HG02943 (cell line): ENCODE measurements at regions not wholly inside any gene's neighbourhood (a gene's known extent, or its start where the extent isn't known, plus 50 kb on each side); places are given as distances from the start of the nearest gene placed in this dataset.
"Not testable (repeated sequence)": the region's sequence is repeated elsewhere in the genome, so short reads cannot be mapped to it uniquely, and the experiment has no call there.

Source experiments
- ATAC-seq: cut with Tn5 transposase; IDR thresholded peaks from one replicate; pipeline ENCODE4 v1.9.1; 2021; ENCODE audit warnings: mild to moderate bottlenecking, low read depth, moderate library complexity; ENCODE audit not compliant: unreplicated experiment

DNA sequence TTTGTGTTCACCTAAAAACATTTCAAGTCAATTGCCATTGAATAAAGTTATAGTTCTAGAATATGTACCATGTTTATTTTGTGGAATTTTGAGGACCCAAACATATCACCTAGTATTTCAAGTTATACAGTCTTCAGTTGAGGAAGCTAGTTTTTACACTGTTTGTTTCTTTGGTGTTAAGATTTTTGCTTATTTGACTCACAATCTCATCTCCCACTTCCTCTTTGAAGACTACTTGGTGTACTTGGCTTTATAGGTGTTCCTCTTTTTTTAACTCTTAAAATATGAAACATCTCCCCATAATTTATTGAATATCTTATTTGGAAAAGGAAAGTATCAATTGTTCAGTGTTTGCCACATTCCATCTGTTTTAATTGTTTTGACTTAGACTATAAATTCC, 675.4 kb downstream of the RAPGEF2 start:
- no peak for ATAC-seq

DNA sequence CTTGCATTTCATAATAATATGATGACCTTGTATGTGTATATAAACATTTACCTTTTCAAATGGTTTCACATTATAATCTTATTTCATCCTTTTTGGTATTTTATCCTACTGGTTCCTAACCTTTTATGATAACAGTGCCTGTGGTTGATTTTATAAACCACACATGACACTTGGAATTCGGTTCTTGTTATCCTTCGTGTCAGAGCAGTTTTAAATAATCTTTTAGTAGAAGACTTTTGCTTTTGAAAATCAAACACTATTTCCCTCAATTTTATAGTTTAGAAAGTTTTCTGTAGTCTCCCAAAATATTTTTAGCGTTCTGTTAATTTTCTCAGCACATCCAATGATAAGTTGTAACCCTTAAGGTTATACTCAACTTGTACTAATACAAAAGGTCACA, 676.8 kb downstream of the RAPGEF2 start:
- no peak for ATAC-seq

DNA sequence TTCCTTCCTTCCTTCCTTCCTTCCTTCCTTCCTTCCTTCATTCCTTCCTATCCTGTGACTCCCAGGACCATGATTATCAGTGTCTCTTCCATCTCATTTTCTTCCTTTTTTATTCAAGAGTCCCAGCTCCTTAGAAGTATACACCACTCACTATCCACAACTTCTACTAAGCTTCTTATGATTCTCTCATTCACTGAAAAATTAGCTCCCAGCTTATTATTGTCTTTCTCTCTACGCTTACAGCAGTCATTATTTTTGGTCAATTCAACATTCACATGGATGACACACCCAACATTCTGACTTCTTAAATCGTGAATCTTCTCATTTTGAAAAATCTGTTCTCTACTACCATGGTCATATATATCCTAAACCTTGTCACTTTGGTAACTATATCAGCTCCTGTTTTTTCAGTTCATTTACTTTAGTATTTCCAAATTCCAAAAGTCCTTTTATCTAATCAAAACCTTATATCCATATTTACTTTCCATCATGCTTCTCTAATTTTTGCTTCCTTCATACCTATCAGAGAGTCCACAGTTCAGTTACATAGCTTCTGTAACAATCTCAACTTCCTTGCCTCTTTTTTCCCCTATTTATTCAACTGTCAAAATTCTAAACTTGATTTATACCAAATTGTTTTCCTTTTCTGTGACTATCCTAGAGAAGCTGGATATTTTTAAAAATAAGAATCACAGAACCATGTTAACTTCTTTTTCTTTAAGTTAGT, 677.5 kb downstream of the RAPGEF2 start:
- no peak for ATAC-seq

DNA sequence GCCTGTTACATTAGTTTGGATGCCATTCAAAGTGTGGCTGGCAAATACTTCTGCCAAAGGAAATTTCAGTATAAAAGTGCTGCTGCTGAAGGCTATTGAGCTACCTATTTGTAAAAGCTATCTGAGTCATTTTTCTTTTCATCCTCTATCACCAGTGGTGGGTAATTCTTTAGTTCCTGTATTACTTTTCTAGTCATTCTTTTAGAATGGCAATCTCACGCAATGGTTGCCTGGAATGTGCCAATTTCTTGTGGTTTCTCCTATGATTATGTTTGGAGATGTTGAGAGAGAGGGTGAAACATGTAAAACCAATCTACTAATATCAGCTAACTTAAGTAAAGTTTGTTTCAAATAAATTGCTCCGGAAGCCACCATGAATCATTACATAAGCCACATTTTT, 685.0 kb downstream of the RAPGEF2 start:
- ATAC-seq: no peak

DNA sequence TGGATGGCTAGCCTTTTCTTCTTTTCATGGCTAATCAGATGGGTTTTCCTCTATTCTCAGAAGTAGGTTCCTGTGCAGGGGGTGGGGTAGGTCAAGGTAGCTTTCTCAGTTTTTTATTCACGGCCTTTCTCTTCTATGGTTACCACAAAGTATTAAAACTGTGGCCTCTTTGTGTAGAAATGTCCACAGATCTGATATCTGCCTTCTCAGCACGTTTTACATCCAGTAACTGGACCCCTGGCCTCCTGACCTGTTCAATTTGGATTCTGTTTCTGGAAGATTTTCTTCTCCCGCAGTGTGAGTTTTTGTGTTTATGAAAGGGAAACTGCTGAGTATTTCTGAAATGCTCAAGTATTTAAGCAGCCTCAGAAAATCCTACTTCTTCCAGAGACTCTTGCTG, 688.5 kb downstream of the RAPGEF2 start:
- no peak for ATAC-seq

DNA sequence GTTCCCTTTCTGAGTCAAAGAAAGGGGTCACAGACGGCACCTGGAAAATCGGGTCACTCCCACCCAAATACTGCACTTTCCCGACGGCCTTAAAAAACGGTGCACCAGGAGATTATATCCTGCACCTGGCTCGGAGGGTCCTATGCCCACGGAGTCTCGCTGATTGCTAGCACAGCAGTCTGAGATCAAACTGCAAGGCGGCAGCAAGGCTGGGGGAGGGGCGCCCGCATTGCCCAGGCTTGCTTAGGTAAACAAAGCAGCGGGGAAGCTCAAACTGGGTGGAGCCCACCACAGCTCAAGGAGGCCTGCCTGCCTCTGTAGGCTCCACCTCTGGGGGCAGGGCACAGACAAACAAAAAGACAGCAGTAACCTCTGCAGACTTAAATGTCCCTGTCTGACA, 701.7 kb downstream of the RAPGEF2 start:
- ATAC-seq: not testable (repeated sequence)

DNA sequence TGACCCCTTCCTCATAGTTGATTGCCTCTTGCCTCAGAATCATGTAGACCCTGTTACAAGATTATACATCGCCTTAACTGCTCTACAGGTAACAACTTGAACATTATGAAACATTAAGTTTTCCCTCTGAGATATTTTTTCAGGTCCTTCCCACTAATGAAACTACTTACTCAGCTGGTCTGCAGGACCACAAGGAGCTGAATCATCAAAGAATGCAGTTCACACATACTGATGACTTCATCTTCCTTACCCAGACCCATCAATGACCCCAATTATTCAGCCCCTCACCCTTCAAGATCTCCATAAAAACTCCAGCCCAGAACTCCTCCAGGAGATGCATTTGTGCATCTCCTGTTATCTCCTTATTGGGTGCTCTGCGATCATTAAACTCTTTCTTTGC, 720.9 kb downstream of the RAPGEF2 start:
- ATAC-seq: no peak

DNA sequence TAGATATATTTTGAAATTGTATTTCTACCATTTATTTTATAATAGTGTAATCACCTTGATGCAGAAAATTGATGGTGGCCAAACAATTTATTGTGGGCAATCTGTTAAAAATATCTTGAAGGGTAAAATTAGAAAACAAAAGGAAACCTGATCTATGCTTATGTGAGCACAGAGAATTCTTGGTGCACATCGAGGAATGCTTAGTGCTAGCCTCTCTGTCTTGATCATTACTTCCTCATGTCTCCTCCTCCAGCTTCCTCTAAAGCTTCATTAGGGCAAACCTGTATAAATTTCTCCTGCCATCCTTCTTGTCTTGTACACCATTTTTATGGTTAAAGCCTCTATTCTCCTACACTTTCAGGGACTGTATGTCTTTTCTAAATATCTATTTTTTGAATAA, 725.8 kb downstream of the RAPGEF2 start:
- ATAC-seq: no peak

DNA sequence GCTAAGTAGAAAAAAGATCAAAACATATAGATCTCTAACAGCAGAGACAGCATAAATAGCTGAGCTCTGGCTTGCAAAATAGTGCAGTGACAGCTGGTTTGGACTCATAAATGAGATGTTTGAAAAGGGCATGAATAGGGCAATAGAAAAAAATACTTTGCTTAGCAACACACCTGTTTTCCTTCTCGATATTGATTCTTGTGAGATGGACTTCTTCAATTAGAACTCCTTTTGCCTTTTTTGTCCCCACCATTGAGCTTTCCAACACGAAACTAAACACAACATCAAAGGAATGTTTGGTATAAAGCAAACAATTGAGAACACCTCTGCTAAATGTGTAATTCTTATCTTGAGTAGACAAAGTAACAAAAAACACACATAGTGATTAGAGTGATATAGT, 726.3 kb downstream of the RAPGEF2 start:
- ATAC-seq: no peak

DNA sequence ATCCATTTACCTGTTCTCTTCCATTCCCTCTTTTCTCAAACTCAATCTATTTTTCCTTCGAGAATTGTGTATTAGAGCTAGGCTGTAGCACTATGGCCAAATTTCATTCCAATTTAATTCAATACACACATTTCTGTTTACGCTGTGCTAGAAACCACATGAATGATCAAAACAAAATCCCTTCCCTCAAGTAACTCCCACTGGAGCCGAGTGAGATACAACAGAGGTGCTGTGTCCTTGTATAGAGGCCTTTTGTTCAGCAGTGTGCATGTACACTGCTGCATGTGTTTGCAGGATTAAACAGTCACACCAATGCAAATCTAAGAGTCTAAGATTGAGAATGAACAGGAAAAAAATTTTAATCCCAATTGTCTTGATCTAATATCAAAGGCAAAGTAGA, 734.2 kb downstream of the RAPGEF2 start:
- no peak for ATAC-seq

DNA sequence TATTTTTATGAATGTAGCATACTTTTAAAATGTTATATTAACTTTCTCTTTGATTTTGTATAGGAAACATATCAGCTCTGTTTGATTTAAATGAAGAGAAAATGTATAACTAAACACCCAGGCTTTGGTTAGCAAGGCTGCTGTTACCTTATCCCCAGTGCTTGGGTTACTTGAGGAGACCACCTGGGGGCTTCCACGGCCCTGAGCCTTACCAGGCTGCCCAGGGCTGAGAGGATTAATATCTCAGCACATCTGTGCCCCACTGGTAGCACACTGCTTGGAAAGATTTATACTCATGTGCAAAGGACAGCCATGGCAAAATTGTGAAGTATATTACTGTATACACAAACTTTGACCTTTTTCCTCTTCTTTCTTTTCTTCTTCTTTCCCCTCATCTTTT, 752.9 kb downstream of the RAPGEF2 start:
- ATAC-seq: no peak

DNA sequence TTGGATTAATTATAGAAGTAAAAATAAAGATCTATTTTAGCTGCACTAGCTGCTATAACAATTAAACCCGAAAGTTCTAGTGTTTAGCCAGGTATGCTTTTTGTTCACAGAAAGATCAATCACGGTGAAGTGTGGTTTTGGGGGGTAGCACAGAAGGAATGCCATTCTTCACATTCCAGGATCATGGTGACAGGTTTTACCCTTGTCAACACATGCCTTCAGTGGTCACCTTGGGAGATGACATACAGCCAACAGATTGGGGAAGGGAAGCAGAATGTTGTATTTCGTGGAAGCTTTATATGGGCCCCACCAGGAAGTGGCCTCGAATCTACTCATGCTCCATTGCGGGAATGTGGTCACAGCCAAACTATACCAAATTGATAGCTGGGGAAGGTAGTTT, 753.6 kb downstream of the RAPGEF2 start:
- no peak for ATAC-seq

DNA sequence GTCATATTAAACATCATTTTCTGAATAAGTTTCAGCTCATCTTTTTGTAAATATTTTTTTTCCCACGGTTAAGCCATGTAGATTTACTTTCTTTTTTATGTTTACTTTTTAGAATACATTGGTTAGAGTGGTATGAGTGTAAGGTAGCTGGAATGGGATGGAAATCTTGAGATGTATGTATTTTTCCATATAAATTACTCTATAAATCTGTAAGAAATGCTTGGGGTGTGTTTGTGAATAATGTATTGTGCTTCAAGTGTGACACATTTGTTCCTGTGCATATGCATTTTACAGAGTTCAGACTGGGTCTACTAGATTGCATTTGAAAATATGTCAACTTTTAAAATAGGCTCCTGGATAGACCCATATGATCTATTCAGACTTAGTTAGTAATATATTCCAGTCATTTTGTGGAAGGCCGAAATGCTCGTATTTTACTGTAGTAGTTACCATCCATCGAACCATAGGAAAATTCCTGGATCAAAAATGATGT, 756.8 kb downstream of the RAPGEF2 start:
- ATAC-seq: no peak

DNA sequence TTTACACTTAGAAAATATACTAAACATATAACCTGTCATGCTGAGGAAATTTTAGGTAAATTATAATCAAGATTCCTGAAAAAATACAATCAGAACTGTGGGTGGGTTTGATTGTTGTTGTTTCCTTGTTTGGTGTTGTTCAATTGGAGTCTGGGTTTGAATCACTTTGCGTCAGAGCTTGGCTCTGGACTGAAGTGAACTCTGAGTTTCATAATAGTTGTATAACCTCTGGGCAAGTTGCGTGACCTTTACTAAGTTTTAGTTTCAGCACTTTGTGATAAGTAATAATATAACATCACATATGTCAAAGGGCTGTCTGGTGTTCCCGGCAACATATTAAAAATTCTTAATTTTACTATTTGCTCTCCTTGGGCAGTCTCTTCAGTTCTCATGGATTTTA, 758.1 kb downstream of the RAPGEF2 start:
- ATAC-seq: no peak

DNA sequence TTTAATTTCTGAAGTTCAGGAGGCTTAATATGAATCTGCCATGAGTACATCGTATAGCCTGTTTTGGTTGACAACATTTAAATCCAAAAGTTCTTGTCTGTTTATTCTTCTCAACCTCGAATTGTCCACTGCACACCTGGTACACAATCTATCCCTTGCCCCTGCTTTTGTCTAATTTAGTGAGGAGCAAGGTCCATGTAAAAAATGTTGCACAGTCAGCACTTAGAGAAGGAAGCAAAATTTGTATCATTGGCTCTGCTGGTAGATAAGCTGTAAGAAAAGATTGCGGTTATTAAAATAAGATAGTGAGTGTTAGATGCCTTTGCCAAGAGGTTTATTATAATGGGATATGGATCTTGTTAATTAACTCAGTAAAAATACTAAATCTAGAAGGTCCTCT, 761.5 kb downstream of the RAPGEF2 start:
- ATAC-seq: no peak

DNA sequence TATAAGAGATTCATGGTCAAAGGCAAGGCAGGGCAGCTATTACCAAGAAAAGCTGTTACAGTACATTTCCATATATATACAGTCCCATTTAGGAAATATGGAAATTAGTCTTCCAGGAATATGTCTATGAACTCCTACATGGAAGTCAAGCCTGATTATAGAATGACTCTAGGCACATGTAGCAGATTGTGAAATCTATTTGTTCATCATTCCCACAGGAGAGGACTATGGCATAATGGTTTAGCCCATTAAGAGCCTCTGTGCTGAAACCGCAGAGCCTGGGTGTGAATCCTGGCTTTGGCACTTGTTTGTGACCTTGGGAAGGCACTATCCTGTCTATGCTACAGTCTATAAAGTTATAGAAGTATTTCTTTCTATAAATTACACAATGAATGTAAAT, 764.8 kb downstream of the RAPGEF2 start:
- ATAC-seq: no peak

DNA sequence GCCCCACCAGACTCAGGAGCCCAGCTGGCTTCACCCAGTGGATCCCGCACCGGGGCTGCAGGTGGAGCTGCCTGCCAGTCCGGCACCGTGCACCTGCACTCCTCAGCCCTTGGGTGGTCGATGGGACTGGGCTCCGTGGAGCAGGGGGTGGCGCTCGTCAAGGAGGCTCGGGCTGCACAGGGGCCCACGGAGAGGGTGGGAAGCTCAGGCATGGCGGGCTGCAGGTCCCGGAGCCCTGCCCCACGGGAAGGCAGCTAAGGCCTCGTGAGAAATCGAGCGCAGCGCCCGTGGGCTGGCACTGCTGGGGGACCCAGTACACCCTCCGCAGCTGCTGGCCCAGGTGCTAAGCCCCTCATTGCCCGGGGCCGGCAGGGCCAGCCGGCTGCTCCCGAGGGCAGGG, 766.1 kb downstream of the RAPGEF2 start:
- ATAC-seq: not testable (repeated sequence)

DNA sequence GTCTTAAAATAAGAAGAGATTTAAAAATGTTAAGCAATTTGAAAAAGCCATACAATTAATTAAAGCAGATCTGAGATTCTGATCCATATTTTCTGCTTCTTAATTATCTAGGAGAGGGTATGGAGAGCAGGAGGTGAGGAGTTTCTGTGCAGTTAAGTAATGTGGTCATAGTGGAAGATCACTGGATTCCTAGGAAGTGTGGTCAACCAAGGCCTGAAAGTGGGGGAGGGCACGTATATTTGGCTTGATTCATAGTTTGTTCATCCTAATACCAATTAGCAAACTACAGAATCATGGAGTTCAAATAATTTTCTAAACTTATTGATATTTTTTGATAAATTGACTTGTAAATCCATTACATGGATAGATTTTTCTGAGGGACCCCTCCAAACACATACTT, 768.3 kb downstream of the RAPGEF2 start:
- no peak for ATAC-seq

DNA sequence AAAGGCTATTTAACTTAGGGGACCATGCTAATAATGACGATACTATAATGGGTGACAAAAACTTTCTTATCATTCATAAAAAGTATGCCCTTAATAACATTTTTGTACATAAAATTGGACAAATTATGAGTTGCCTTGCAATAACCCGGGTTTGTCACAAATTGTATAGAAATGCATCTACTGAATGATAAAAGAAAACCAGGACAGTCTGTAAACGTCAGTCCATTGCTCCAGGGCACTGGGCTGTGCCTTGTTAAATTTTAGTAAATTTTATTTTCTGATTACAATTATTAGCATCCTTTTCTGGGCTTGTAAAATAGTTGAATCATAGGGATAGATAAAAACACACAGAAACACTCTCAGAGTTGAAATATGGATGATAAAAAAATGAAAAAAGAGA, 778.3 kb downstream of the RAPGEF2 start:
- ATAC-seq: no peak

DNA sequence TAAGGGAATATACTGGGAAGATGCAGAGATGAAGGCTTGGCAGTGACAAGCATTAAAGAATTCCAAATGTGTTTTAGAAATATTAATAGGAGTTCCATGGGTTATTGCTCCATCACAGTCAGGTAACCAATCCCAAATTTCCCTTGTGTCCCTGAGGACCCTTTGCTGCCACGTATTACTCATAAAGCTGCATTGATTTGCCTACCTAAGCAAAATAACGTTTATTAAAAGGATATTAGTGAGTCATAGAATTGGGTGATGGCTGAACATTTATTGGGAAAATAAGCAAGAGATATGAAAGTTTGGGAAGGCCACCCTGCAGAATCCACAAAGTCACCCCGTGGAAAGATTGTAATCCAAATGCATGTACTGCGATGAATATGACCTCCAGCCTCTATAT, 782.1 kb downstream of the RAPGEF2 start:
- ATAC-seq: no peak

DNA sequence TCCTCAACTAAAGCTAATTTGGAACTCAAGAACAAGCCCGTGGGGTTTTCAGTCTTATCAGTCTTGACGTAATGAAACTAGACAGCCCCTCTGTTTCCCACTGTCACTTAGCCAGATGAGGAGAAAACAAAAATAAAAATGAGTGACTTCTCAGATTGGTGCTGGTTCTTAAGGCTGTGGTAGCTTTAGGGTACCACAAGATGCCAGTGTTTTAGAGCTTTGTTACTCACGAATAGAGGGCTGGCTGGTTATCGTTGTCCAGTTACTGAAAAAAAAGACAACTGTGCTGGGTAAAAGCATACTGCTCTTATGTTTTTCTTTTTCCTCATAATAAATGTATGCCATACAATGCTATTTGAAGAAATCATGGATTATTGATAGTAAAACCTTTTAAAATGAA, 796.7 kb downstream of the RAPGEF2 start:
- no peak for ATAC-seq

DNA sequence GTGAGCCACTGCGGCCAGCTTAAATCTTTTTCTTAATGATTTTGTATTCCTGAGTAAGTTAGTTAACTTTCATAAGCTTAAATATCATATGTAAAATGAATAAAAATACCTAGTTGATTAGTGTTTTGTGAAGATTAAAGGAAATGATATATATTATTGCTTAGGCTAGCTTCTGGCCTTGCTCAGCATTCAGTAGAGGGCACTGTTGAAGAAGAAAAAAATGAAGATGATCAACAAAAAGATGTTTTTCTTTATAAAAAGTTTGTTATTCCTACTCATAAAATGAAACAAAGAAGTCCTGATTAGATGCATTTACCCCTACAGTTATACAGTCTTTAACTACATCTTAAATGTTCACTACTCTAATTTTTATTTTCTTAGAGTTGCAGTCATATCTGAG, 797.7 kb downstream of the RAPGEF2 start:
- no peak for ATAC-seq

DNA sequence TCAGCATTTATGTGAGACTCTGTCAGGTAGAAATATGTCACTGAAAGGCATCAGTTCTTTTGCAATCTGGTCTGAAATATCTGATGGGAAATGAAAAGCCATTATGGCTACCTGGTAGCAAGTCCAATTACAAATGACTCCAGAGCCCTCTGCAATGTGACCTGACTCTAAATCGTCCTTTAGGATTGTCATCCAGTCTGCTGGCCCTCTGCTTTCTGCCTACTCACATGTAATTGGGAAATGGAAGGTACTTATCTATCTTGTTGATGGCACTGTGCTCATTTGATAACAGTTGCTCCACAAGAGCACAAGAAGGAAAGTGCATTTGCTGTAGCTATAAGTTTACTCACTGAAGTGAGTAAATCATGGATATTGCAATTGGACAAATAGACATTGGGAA, 799.8 kb downstream of the RAPGEF2 start:
- ATAC-seq: no peak
